WI38 (cell line): ENCODE measurements at regions not wholly inside any gene's neighbourhood (a gene's known extent, or its start where the extent isn't known, plus 50 kb on each side); places are given as distances from the start of the nearest gene placed in this dataset.

ENCODE experiments used
- H3K4me3 ChIP-seq: 2 replicates; pipeline ENCODE4 v1.5.1; 2011; ENCODE audit warnings: low read depth, mild to moderate bottlenecking, control low read depth, low read length
- CTCF ChIP-seq: IDR thresholded peaks from 2 replicates; pipeline ENCODE4 v1.5.1; 2012; ENCODE audit warnings: low read depth, mild to moderate bottlenecking, control low read depth, low read length

GRCh38 chr16:8243981-8244380 is 346.3 kb downstream of the TMEM114 start:
- H3K4me3 ChIP-seq, result no peak overlapping the region
- TF ChIP-seq CTCF, result no peak

GRCh38 chr16:8241408-8241807 is 348.9 kb downstream of the TMEM114 start:
- TF ChIP-seq CTCF, result no peak
- no peak overlapping the region for H3K4me3 ChIP-seq

GRCh38 chr16:8239443-8239842 is 350.9 kb downstream of the TMEM114 start:
- no peak overlapping the region for H3K4me3 ChIP-seq
- no peak for TF ChIP-seq CTCF

- no peak for TF ChIP-seq CTCF
- H3K4me3 ChIP-seq, result no peak overlapping the region
These were observed 352.9 kb downstream of the TMEM114 start for GRCh38 chr16:8237452-8237851.

GRCh38 chr16:8236816-8237215 is 353.5 kb downstream of the TMEM114 start:
- no peak for TF ChIP-seq CTCF
- H3K4me3 ChIP-seq, result no peak overlapping the region

- no peak for TF ChIP-seq CTCF
- H3K4me3 ChIP-seq, result no peak overlapping the region
These were observed 359.8 kb downstream of the TMEM114 start for GRCh38 chr16:8230497-8230896.

- TF ChIP-seq CTCF, result no peak
- no peak overlapping the region for H3K4me3 ChIP-seq
These were observed 361.2 kb downstream of the TMEM114 start for GRCh38 chr16:8229011-8229520.
